Endothelial cell of umbilical vein (primary cell): ENCODE measurements at regions not wholly inside any gene's neighbourhood (a gene's known extent, or its start where the extent isn't known, plus 50 kb on each side); places are given as distances from the start of the nearest gene placed in this dataset.

Experiments
- BruUV-seq: library from RNA; stranded (reverse); fragments of 400-500 nt; replicated peaks from 2 replicates; lab custom pipeline; 2021; lab: Mats Ljungman, UMichigan
- CTCF ChIA-PET: fragments of 300-600, 350-600 bp; sonication (Branson Sonifier 250); formaldehyde crosslinking; loops from one replicate; lab custom pipeline; 2021; ENCODE audit warnings: antibody characterized with exemption, inconsistent platforms; lab: Charles Lee
- POLR2A ChIA-PET: fragments of 300-600, 350-600 bp; sonication (Branson Sonifier 250); formaldehyde crosslinking; loops from one replicate; lab custom pipeline; 2021; ENCODE audit warnings: antibody characterized with exemption, inconsistent platforms; lab: Charles Lee
- DNase-seq: peaks from one replicate; pipeline ENCODE4 v3.0.0-alpha.2; 2011; ENCODE audit warnings: low read depth, low spot score
- FAIRE-seq: peaks from 2 replicates; lab custom pipeline; 2011; peaks lifted over from hg19 to GRCh38; lab: Jason Lieb, UNC
- H2AFZ ChIP-seq: 2 replicates; pipeline ENCODE4 v1.6.0; 2012; ENCODE audit warnings: low read depth, low read length, control low read depth, inconsistent platforms
- H3K27ac ChIP-seq: 2 replicates; pipeline ENCODE4 v1.5.1; 2011; ENCODE audit warnings: low read depth, mild to moderate bottlenecking, control low read depth, low read length, moderate library complexity; ENCODE audit not compliant: insufficient read depth
- H3K27me3 ChIP-seq, 2 experiments: 2 replicates each; pipeline versions ENCODE4 v1.6.0 to v1.6.1; 2011; ENCODE audit warnings: low read length in 2 of 2, mixed read lengths in 1 of 2; ENCODE audit not compliant: control insufficient read depth in 2 of 2, insufficient read depth in 2 of 2
- H3K36me3 ChIP-seq, 2 experiments: 2 replicates in 1 of 2; 3 replicates in 1 of 2; pipeline ENCODE4 v1.5.1; 2011; ENCODE audit warnings: low read length in 2 of 2, mild to moderate bottlenecking in 1 of 2, moderate library complexity in 1 of 2; ENCODE audit not compliant: control insufficient read depth in 2 of 2, insufficient read depth in 2 of 2; ENCODE audit errors: extremely low read depth in 1 of 2
- H3K4me1 ChIP-seq: 3 replicates; pipeline ENCODE4 v1.5.1; 2011; ENCODE audit warnings: mild to moderate bottlenecking, low read length; ENCODE audit not compliant: control insufficient read depth, insufficient read depth; ENCODE audit errors: extremely low read depth
- H3K4me2 ChIP-seq: 2 replicates; pipeline ENCODE4 v1.6.1; 2011; ENCODE audit warnings: low read length, control low read depth, mixed read lengths; ENCODE audit not compliant: insufficient read depth
- H3K4me3 ChIP-seq, 3 experiments: fragments of 200-600 bp in 1 of 3; sonication (generic), shearing (Covaris generic) in 1 of 3; replicated peaks in 1 of 3; 2 replicates each; pipeline ENCODE4 v1.5.1; 2011 to 2016; ENCODE audit warnings: control low read depth in 3 of 3, low read length in 3 of 3, mild to moderate bottlenecking in 2 of 3, inconsistent platforms in 1 of 3, low read depth in 1 of 3, moderate library complexity in 1 of 3; ENCODE audit not compliant: insufficient read depth in 1 of 3
- H3K79me2 ChIP-seq: 2 replicates; pipeline ENCODE4 v1.6.0; 2012; ENCODE audit warnings: low read length, inconsistent platforms; ENCODE audit not compliant: control insufficient read depth, insufficient read depth
- H3K9ac ChIP-seq: replicated peaks from 2 replicates; pipeline ENCODE3; 2011; ENCODE audit warnings: low read length, control low read depth; ENCODE audit not compliant: insufficient read depth; ENCODE audit errors: extremely low read depth
- H3K9me1 ChIP-seq: replicated peaks from 3 replicates; pipeline ENCODE4 v1.6.0; 2011; ENCODE audit warnings: mild to moderate bottlenecking, low read length; ENCODE audit not compliant: control insufficient read depth, insufficient read depth; ENCODE audit errors: extremely low read depth
- H3K9me3 ChIP-seq: replicated peaks from 2 replicates; pipeline ENCODE4 v1.5.1; 2012; ENCODE audit warnings: low read length, inconsistent platforms; ENCODE audit not compliant: control insufficient read depth, insufficient read depth
- H4K20me1 ChIP-seq: replicated peaks from 2 replicates; pipeline ENCODE3; 2011; ENCODE audit warnings: mild to moderate bottlenecking, low read length; ENCODE audit not compliant: control insufficient read depth, insufficient read depth; ENCODE audit errors: extremely low read depth
- CTCF ChIP-seq, 2 donors: IDR thresholded peaks; 1 replicate in 1 of 2; 2 replicates in 1 of 2; pipeline ENCODE4 v1.5.1; 2011; ENCODE audit warnings: low read length in 2 of 2, mild to moderate bottlenecking in 2 of 2, moderate library complexity in 2 of 2, control low read depth in 1 of 2, inconsistent platforms in 1 of 2, low read depth in 1 of 2; ENCODE audit not compliant: insufficient read depth in 1 of 2; ENCODE audit errors: extremely low read depth in 1 of 2
- EZH2 ChIP-seq: IDR thresholded peaks from 2 replicates; pipeline ENCODE4 v1.6.1; 2012; ENCODE audit warnings: borderline replicate concordance, low read depth, mild to moderate bottlenecking, moderate library complexity, low read length, inconsistent platforms; ENCODE audit not compliant: severe bottlenecking
- FOS ChIP-seq: IDR thresholded peaks from 2 replicates; pipeline ENCODE4 v1.6.1; 2011; ENCODE audit warnings: mild to moderate bottlenecking, low read length, moderate library complexity, borderline replicate concordance; ENCODE audit not compliant: insufficient read depth
- GATA2 ChIP-seq: IDR thresholded peaks from 2 replicates; pipeline ENCODE4 v1.7.0; 2011; ENCODE audit warnings: low read depth, mild to moderate bottlenecking, moderate library complexity, mixed read lengths, low read length; ENCODE audit not compliant: insufficient read length, insufficient read depth
- JUN ChIP-seq: IDR thresholded peaks from 2 replicates; pipeline ENCODE4 v1.6.1; 2011; ENCODE audit warnings: borderline replicate concordance, low read depth; ENCODE audit not compliant: insufficient read length, insufficient read depth
- MYC ChIP-seq: IDR thresholded peaks from one replicate; pipeline ENCODE4 v1.6.1; 2011; ENCODE audit warnings: mild to moderate bottlenecking, low read depth, low read length
- POLR2A ChIP-seq: IDR thresholded peaks from 2 replicates; pipeline ENCODE4 v1.6.1; 2012; ENCODE audit warnings: low read depth, mild to moderate bottlenecking, control low read depth, low read length
- POLR2AphosphoS5 ChIP-seq: IDR thresholded peaks from 2 replicates; pipeline ENCODE4 v1.6.1; 2012; ENCODE audit warnings: low read depth, mild to moderate bottlenecking, control low read depth, low read length, moderate library complexity; ENCODE audit not compliant: insufficient read depth
- dilution Hi-C: fragments of 300-500 bp; cut with MboI; formaldehyde crosslinking; loops from one replicate; pipeline ENCODE4 v1.15.0; 2019; ENCODE audit warnings: low sequenced_read_pairs; ENCODE audit not compliant: extremely low pct_ligation_motif_present
- intact Hi-C: fragments of 100-400 bp; cut with micrococcal nuclease; formaldehyde crosslinking; loops from one replicate; pipeline ENCODE4 v1.10.0; 2022
- TF ChIP-seq, protein P1 (sequence below): IDR thresholded peaks from 2 replicates; pipeline ENCODE4 v1.6.1; 2011; ENCODE audit not compliant: insufficient read depth, insufficient read length

GRCh38 chr10:2294739-2295138, 557.4 kb upstream of the ADARB2 start:
- TF ChIP-seq FOS = no peak
- ChIA-PET CTCF (no interaction called here), POLR2A (no interaction called here)
- dilution Hi-C loops (no loop called here), intact Hi-C loops (no loop called here)
- no peak overlapping the region for H3K4me3 ChIP-seq
- no TSS peak for BruUV-seq
- H3K9ac ChIP-seq = no peak overlapping the region
- no peak overlapping the region for H3K4me2 ChIP-seq
- no peaks in the 10 kb centered on the region for H4K20me1 ChIP-seq
- H3K27me3 ChIP-seq = no peaks in the 10 kb centered on the region
- H3K79me2 ChIP-seq = no peaks in the 10 kb centered on the region
- no peaks in the 10 kb centered on the region for H3K9me1 ChIP-seq
- no peak overlapping the region for H2AFZ ChIP-seq
- H3K36me3 ChIP-seq = no peaks in the 10 kb centered on the region
- DNase-seq (no peak), FAIRE-seq (no peak)
- peaks cover 11% of the 10 kb centered on the region for H3K9me3 ChIP-seq
- no peaks in the 10 kb centered on the region for H3K4me1 ChIP-seq
- no peak overlapping the region for H3K27ac ChIP-seq

DNA sequence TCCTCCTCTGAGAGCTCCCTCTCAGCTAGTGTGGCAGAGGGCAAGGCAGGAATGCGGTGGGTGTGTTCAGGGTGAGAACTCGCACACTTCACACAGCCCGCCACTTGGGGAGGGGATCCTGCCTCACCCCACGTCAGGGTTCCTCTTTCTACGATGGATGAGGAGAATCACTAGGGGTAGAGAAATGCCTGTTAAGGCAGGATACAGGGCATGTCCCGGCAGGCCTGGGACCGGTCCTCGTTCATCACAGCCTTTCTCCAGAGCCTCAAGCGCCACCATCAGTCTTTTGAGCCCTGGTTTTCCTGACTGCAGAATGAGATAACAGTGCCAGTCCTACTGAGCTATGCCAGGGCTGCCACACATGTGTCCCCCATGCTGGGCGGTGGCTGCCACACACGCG, 546.7 kb upstream of the ADARB2 start:
- no peak for FAIRE-seq

More for the DNA sequence above, 546.7 kb upstream of the ADARB2 start:
- Histone ChIP-seq H3K4me3 (no peak overlapping the region), H3K9me1 (no peaks in the 10 kb centered on the region), H2AFZ (no peak overlapping the region), H3K27me3 (no peaks in the 10 kb centered on the region), H3K9ac (no peak overlapping the region), H3K79me2 (no peaks in the 10 kb centered on the region), H3K4me1 (no peaks in the 10 kb centered on the region), H3K9me3 (peaks cover 2% of the 10 kb centered on the region), H4K20me1 (no peaks in the 10 kb centered on the region), H3K27ac (no peak overlapping the region), H3K4me2 (no peak overlapping the region), H3K36me3 (no peaks in the 10 kb centered on the region)
- TF ChIP-seq POLR2AphosphoS5 (no peak), CTCF (IDR thresholded peaks at IDR 0.05; ENCODE audit: extremely low read depth in 1 of 2, insufficient read depth in 1 of 2, low read depth in 1 of 2, low read length in 2 of 2) (no peak), POLR2A (no peak), GATA2 (no peak), EZH2 (no peak), FOS (no peak), MYC (no peak), JUN (no peak)
- TF ChIP-seq, protein P1, sequence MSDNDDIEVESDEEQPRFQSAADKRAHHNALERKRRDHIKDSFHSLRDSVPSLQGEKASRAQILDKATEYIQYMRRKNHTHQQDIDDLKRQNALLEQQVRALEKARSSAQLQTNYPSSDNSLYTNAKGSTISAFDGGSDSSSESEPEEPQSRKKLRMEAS = no peak
- BruUV-seq = no TSS peak
- ChIA-PET POLR2A (no interaction called here), CTCF (no interaction called here)
- no peak for DNase-seq
- dilution Hi-C loops (no loop called here), intact Hi-C loops (no loop called here)
